Midbrain (tissue), 1 donor: ENCODE measurements at regions not wholly inside any gene's neighbourhood (a gene's known extent, or its start where the extent isn't known, plus 50 kb on each side); places are given as distances from the start of the nearest gene placed in this dataset.

Experiments used
- DNase-seq: peaks from one replicate; lab custom pipeline; 2025; lab: John Stamatoyannopoulos, UW

GRCh38 chr4:14441561-14441960 is 560.7 kb upstream of the CPEB2 start:
- no peak for DNase-seq

- DNase-seq: no peak
Measured at GRCh38 chr4:14445882-14446281, 556.4 kb upstream of the CPEB2 start.

GRCh38 chr4:14446311-14446710 is 556.0 kb upstream of the CPEB2 start:
- no peak for DNase-seq

GRCh38 chr4:14446904-14447303 is 555.4 kb upstream of the CPEB2 start:
- DNase-seq: no peak

GRCh38 chr4:14449308-14449707 is 553.0 kb upstream of the CPEB2 start:
- no peak for DNase-seq

- DNase-seq: no peak
Measured at GRCh38 chr4:14452001-14452400, 550.3 kb upstream of the CPEB2 start.

- no peak for DNase-seq
Measured at GRCh38 chr4:14452764-14453163, 549.5 kb upstream of the CPEB2 start.

- DNase-seq: no peak
Measured at GRCh38 chr4:14458463-14458862, 543.8 kb upstream of the CPEB2 start.

- no peak for DNase-seq
Measured at GRCh38 chr4:14465057-14465456, 537.2 kb upstream of the CPEB2 start.

GRCh38 chr4:14465507-14465906 is 536.8 kb upstream of the CPEB2 start:
- DNase-seq: no peak

- no peak for DNase-seq
Measured at GRCh38 chr4:14478504-14478903, 523.8 kb upstream of the CPEB2 start.

GRCh38 chr4:14496408-14496807 is 505.9 kb upstream of the CPEB2 start:
- DNase-seq: no peak

- DNase-seq: no peak
Measured at GRCh38 chr4:14496969-14497368, 505.3 kb upstream of the CPEB2 start.

GRCh38 chr4:14504162-14504561 is 498.1 kb upstream of the CPEB2 start:
- DNase-seq: no peak

GRCh38 chr4:14513471-14513870 is 488.8 kb upstream of the CPEB2 start:
- DNase-seq: no peak

GRCh38 chr4:14515556-14515955 is 486.7 kb upstream of the CPEB2 start:
- no peak for DNase-seq

GRCh38 chr4:14518136-14518535 is 484.1 kb upstream of the CPEB2 start:
- DNase-seq: peak; percentile 34

- DNase-seq: no peak
Measured at GRCh38 chr4:14520171-14520570, 482.1 kb upstream of the CPEB2 start.

GRCh38 chr4:14524276-14524675 is 478.0 kb upstream of the CPEB2 start:
- no peak for DNase-seq

GRCh38 chr4:14528918-14529317 is 473.4 kb upstream of the CPEB2 start:
- DNase-seq: no peak

GRCh38 chr4:14529653-14530052 is 472.6 kb upstream of the CPEB2 start:
- DNase-seq: no peak

- DNase-seq: no peak
Measured at GRCh38 chr4:14532436-14532835, 469.8 kb upstream of the CPEB2 start.

GRCh38 chr4:14539246-14539645 is 463.0 kb upstream of the CPEB2 start:
- DNase-seq: no peak

- no peak for DNase-seq
Measured at GRCh38 chr4:14545163-14545562, 457.1 kb upstream of the CPEB2 start.

GRCh38 chr4:14545807-14546206 is 456.5 kb upstream of the CPEB2 start:
- no peak for DNase-seq
